ENCODE measurements at regions not wholly inside any gene's neighbourhood (a gene's known extent, or its start where the extent isn't known, plus 50 kb on each side); places are given as distances from the start of the nearest gene placed in this dataset.

DNA sequence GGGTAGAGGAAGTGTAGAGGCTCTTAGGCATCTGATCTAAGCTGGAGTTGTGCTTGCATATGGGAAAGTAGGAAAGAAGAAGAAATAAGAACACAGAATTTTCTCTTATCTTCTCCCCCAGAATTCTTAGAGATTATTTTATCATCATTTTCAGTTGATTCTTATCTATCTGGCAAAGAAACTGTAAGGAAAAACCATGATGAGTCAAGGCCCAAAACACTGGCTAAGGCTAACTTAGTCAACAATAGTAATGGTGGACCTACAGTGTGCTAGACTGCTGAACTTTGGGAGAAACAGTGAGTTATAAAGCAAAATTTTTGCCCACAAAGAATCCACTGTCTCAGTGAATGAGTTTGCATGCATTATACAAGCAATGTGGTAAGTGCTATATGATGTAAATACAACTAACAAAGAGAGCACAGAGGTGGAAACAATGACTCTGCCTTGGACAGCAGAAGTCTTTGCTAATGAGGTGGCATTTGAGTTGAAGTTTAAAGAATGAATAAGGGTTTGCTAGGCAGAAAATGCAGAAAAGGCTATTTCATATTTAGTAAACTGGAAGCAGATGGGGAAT is 344.5 kb upstream of the PLET1 start:
- TF ChIP-seq CTCF (IDR thresholded peaks at IDR 0.05; ENCODE audit: borderline replicate concordance): no peak
- no peak overlapping the region for H3K4me3 ChIP-seq
- DNase-seq: no peak
- no peaks in the 10 kb centered on the region for H3K9me3 ChIP-seq (replicated peaks)
- H3K36me3 ChIP-seq: no peaks in the 10 kb centered on the region
- no peaks in the 10 kb centered on the region for H3K4me1 ChIP-seq
- H3K27ac ChIP-seq (replicated peaks): no peak overlapping the region
- intact Hi-C loops (cut with micrococcal nuclease): no loop called here
- no peaks in the 10 kb centered on the region for H3K27me3 ChIP-seq (ENCODE audit: low read depth)

GRCh38 chr11:112606656-112607055 is 346.0 kb upstream of the PLET1 start:
- no peak overlapping the region for H3K27ac ChIP-seq (replicated peaks)
- H3K4me1 ChIP-seq: peaks cover 14% of the 10 kb centered on the region
- no peaks in the 10 kb centered on the region for H3K9me3 ChIP-seq (replicated peaks)
- intact Hi-C loops (cut with micrococcal nuclease): no loop called here
- no peaks in the 10 kb centered on the region for H3K27me3 ChIP-seq (ENCODE audit: low read depth)
- no peak overlapping the region for H3K4me3 ChIP-seq
- TF ChIP-seq CTCF (IDR thresholded peaks at IDR 0.05; ENCODE audit: borderline replicate concordance): no peak
- H3K36me3 ChIP-seq: no peaks in the 10 kb centered on the region
- no peak for DNase-seq

GRCh38 chr11:112608509-112608908 is 347.8 kb upstream of the PLET1 start:
- H3K36me3 ChIP-seq: no peaks in the 10 kb centered on the region
- H3K27ac ChIP-seq (replicated peaks): no peak overlapping the region
- no peaks in the 10 kb centered on the region for H3K9me3 ChIP-seq (replicated peaks)
- H3K4me3 ChIP-seq: no peak overlapping the region
- DNase-seq: no peak
- no peaks in the 10 kb centered on the region for H3K27me3 ChIP-seq (ENCODE audit: low read depth)
- no peak for TF ChIP-seq CTCF (IDR thresholded peaks at IDR 0.05; ENCODE audit: borderline replicate concordance)
- peaks cover 32% of the 10 kb centered on the region for H3K4me1 ChIP-seq
- intact Hi-C loops (cut with micrococcal nuclease): no loop called here

DNA sequence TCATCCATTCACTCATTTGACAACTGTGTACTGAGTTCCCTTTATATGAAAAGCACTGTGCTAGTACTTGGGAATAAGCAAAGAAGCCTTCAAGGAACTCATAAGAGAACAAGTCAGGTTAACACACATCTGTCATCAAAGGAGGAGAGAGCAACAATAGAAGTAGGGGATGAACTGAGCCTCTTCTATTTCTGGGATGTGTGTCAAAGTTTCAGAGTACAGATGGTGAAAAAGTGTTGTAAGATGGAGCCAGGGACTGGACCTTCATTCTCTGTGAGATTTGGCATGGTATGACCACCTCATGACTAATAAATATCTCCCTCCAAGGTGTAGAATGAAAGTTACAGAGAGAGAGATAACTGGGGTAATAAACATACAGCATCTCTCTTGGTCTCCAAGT is 349.8 kb upstream of the PLET1 start:
- H3K36me3 ChIP-seq: no peaks in the 10 kb centered on the region
- no peak for TF ChIP-seq CTCF (IDR thresholded peaks at IDR 0.05; ENCODE audit: borderline replicate concordance)
- intact Hi-C loops (cut with micrococcal nuclease): no loop called here
- no peaks in the 10 kb centered on the region for H3K9me3 ChIP-seq (replicated peaks)
- no peaks in the 10 kb centered on the region for H3K27me3 ChIP-seq (ENCODE audit: low read depth)
- DNase-seq: no peak
- H3K27ac ChIP-seq (replicated peaks): no peak overlapping the region
- H3K4me1 ChIP-seq: peaks cover 33% of the 10 kb centered on the region
- no peak overlapping the region for H3K4me3 ChIP-seq

DNA sequence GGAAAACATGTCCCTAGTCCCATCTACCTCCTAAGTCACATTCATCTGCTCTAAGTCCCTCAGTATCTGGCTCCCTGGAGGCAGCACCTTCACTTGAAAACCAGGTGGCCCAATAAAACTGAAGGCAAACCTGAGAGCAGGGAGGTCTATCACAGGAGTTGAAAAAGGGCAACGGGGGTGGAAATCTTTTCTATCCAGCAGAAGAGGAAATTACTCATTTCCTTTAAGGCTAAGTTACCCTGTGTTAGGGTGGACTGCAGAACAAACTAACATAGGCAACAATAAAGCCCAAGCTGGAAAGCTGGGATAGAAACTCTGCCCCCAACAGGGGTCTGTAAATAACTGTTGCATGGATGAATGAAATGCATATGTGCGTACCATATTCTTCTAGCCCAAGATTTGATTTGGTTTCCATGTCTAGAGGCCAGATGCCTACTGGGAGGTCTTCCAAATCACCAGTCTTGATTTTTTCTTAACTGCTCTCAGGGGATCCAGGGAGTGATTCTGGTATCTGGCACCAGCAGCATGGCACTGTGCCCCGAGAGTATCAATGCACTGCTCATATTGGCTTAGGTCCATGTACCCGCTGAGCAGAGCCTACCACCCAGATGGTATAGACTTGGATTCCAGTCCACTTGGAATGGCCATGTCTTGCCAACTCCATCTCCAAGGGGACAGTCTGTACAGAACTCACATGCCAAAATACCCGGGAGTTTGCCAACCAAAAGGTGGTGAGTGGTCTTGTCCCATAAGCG is 350.0 kb upstream of the NCAM1 start:
- intact Hi-C loops (cut with micrococcal nuclease): no loop called here
- no peak for TF ChIP-seq CTCF (IDR thresholded peaks at IDR 0.05; ENCODE audit: borderline replicate concordance)
- Histone ChIP-seq H3K36me3 (no peaks in the 10 kb centered on the region), H3K9me3 (replicated peaks) (no peaks in the 10 kb centered on the region), H3K27me3 (ENCODE audit: low read depth) (no peaks in the 10 kb centered on the region), H3K27ac (replicated peaks) (no peak overlapping the region), H3K4me1 (peaks cover 33% of the 10 kb centered on the region), H3K4me3 (no peak overlapping the region)
- DNase-seq: no peak
